ENCODE measurements at regions not wholly inside any gene's neighbourhood (a gene's known extent, or its start where the extent isn't known, plus 50 kb on each side); places are given as distances from the start of the nearest gene placed in this dataset.

DNA sequence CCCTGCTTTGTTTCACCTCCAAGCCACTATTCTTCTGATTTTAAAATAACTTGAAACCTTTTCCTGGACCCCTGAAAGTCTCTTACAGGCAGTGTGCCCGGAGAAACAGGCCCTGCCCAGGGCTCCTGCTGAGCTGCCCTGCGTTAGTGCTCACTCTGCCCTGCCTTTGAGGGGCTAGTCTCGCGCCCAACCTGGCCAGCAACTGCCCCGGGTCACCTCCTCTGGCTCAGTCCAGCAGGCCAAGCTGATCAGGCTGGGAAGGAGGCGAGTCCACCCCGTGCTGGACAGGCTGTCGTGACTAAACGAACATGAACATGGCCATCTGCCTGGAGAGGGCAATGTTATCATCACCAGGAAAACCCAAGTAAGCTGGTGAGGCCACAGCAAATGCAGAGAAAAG, 245.4 kb downstream of the ANKRD60 start:
- ChIA-PET POLR2A (no interaction called here), CTCF (no interaction called here)
- H3K4me3 ChIP-seq: no peak overlapping the region
- H3K4me2 ChIP-seq: no peak overlapping the region
- 58% methylated on average over 5 of the region's 9 CpGs for WGBS (ENCODE audit: missing lambda C conversion rate)
- FAIRE-seq (no peak), ATAC-seq (peak in 1 of 2 experiments; percentile 37; a peak in 2 of 6 replicates), DNase-seq (ENCODE audit: low read depth in 1 of 2, low spot score in 1 of 2) (no peak)
- TF ChIP-seq CHD2 (IDR thresholded peaks at IDR 0.05; ENCODE audit: low read length, partially characterized antibody) (no peak), FOXS1 (CRISPR knock-in tag; IDR thresholded peaks at IDR 0.05) (no peak), ZNF302 (CRISPR knock-in tag; IDR thresholded peaks at IDR 0.05) (no peak), CHD4 (IDR thresholded peaks at IDR 0.05; ENCODE audit: borderline replicate concordance) (no peak), NPAS2 (CRISPR knock-in tag; IDR thresholded peaks at IDR 0.05; ENCODE audit: borderline replicate concordance) (no peak), RAD21 (conservative IDR thresholded peaks at IDR 0.05 in 1 of 2, IDR thresholded peaks at IDR 0.05 in 1 of 2) (no peak), FOSB (CRISPR knock-in tag; IDR thresholded peaks at IDR 0.05) (no peak), HOXB5 (CRISPR knock-in tag; IDR thresholded peaks at IDR 0.05) (no peak), HEYL (CRISPR knock-in tag; IDR thresholded peaks at IDR 0.05) (no peak), GATA3 (IDR thresholded peaks at IDR 0.05; ENCODE audit: borderline replicate concordance) (no peak)
- TF ChIP-seq, protein P1, sequence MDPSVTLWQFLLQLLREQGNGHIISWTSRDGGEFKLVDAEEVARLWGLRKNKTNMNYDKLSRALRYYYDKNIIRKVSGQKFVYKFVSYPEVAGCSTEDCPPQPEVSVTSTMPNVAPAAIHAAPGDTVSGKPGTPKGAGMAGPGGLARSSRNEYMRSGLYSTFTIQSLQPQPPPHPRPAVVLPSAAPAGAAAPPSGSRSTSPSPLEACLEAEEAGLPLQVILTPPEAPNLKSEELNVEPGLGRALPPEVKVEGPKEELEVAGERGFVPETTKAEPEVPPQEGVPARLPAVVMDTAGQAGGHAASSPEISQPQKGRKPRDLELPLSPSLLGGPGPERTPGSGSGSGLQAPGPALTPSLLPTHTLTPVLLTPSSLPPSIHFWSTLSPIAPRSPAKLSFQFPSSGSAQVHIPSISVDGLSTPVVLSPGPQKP (IDR thresholded peaks at IDR 0.05; ENCODE audit: low read depth, low read length): no peak
- TF ChIP-seq, protein P2, sequence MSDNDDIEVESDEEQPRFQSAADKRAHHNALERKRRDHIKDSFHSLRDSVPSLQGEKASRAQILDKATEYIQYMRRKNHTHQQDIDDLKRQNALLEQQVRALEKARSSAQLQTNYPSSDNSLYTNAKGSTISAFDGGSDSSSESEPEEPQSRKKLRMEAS (IDR thresholded peaks at IDR 0.05): no peak
- TF ChIP-seq, protein P3, sequence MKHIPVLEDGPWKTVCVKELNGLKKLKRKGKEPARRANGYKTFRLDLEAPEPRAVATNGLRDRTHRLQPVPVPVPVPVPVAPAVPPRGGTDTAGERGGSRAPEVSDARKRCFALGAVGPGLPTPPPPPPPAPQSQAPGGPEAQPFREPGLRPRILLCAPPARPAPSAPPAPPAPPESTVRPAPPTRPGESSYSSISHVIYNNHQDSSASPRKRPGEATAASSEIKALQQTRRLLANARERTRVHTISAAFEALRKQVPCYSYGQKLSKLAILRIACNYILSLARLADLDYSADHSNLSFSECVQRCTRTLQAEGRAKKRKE (CRISPR knock-in tag; IDR thresholded peaks at IDR 0.05; ENCODE audit: low read depth): no peak
- H3K4me1 ChIP-seq: peaks cover 10% of the 10 kb centered on the region; the same call in 2 of the 3 replicates
- H3K9me3 ChIP-seq: no peaks in the 10 kb centered on the region
- H3K27ac ChIP-seq: peak overlapping the region in 1 of 2 experiments; percentile 73; a peak in 3 of 6 replicates

DNA sequence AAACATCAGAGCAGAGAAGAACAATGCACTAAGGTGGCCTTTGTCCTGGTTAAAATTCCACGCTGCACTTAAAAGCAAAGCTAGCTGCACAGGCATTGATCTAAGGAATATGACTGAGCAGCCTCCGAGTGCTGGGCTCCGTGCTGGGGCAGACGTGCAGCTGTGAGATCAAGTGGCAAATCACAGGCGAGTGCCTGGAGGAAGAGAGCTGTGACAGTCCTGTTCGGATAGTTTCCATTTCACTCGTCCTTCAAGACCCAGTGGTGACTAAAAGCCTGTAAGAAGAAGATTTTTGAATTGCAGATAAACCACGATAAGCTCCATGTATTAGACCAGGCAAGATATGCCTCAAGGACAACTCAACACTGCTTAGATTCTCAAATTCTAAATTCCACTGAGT, 247.9 kb downstream of the ANKRD60 start:
- ChIA-PET POLR2A (no interaction called here), CTCF (interaction anchor here (0.9 to 1.0 kb wide), 2 partner anchors 10 to 14 kb away, joined by 3 read pairs; no protein-coding TSS in a partner anchor)
- 40% methylated on average over 8 of the region's 8 CpGs for WGBS (ENCODE audit: missing lambda C conversion rate)
- H3K4me3 ChIP-seq: no peak overlapping the region
- ATAC-seq: no peak
- no peaks in the 10 kb centered on the region for H3K9me3 ChIP-seq
- no peak for DNase-seq (ENCODE audit: low read depth in 1 of 2, low spot score in 1 of 2)
- H3K4me1 ChIP-seq: peaks cover 4% of the 10 kb centered on the region; the same call in 1 of the 3 replicates
- FAIRE-seq: no peak
- H3K27ac ChIP-seq: peak overlapping the region in 1 of 2 experiments; percentile 45; a peak in 1 of 6 replicates
- H3K4me2 ChIP-seq: no peak overlapping the region
- TF ChIP-seq, protein P4, sequence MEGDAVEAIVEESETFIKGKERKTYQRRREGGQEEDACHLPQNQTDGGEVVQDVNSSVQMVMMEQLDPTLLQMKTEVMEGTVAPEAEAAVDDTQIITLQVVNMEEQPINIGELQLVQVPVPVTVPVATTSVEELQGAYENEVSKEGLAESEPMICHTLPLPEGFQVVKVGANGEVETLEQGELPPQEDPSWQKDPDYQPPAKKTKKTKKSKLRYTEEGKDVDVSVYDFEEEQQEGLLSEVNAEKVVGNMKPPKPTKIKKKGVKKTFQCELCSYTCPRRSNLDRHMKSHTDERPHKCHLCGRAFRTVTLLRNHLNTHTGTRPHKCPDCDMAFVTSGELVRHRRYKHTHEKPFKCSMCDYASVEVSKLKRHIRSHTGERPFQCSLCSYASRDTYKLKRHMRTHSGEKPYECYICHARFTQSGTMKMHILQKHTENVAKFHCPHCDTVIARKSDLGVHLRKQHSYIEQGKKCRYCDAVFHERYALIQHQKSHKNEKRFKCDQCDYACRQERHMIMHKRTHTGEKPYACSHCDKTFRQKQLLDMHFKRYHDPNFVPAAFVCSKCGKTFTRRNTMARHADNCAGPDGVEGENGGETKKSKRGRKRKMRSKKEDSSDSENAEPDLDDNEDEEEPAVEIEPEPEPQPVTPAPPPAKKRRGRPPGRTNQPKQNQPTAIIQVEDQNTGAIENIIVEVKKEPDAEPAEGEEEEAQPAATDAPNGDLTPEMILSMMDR (IDR thresholded peaks at IDR 0.05): no peak
- TF ChIP-seq MAZ (IDR thresholded peaks at IDR 0.05; ENCODE audit: borderline replicate concordance, low read depth, low read length) (no peak), ZFP36 (IDR thresholded peaks at IDR 0.05; ENCODE audit: borderline replicate concordance, partially characterized antibody) (no peak), HDAC2 (IDR thresholded peaks at IDR 0.05) (no peak), EHMT2 (IDR thresholded peaks at IDR 0.05; ENCODE audit: low read depth) (no peak), EP300 (IDR thresholded peaks at IDR 0.05) (no peak), PBX3 (IDR thresholded peaks at IDR 0.05) (no peak), CHD2 (IDR thresholded peaks at IDR 0.05; ENCODE audit: low read length, partially characterized antibody) (no peak), PHF8 (IDR thresholded peaks at IDR 0.05; ENCODE audit: borderline replicate concordance, low read depth) (no peak), RAD21 (conservative IDR thresholded peaks at IDR 0.05 in 1 of 2, IDR thresholded peaks at IDR 0.05 in 1 of 2) (no peak), CBX8 (IDR thresholded peaks at IDR 0.05) (no peak), NFE2L2 (conservative IDR thresholded peaks at IDR 0.05; ENCODE audit: low read length) (no peak)
- TF ChIP-seq, protein P3 (CRISPR knock-in tag; IDR thresholded peaks at IDR 0.05; ENCODE audit: low read depth): no peak

All from A549 (cell line).